Colon (tissue), 2 donors: ENCODE measurements at regions not wholly inside any gene's neighbourhood (a gene's known extent, or its start where the extent isn't known, plus 50 kb on each side); places are given as distances from the start of the nearest gene placed in this dataset.
"Not testable (repeated sequence)": the region's sequence is repeated elsewhere in the genome, so short reads cannot be mapped to it uniquely, and the experiment has no call there.

Source experiments
- FAIRE-seq: peaks from 2 replicates; lab custom pipeline; 2012; peaks lifted over from hg19 to GRCh38; lab: Jason Lieb, UNC
- donor health status: control.
- donor health status: control.

DNA sequence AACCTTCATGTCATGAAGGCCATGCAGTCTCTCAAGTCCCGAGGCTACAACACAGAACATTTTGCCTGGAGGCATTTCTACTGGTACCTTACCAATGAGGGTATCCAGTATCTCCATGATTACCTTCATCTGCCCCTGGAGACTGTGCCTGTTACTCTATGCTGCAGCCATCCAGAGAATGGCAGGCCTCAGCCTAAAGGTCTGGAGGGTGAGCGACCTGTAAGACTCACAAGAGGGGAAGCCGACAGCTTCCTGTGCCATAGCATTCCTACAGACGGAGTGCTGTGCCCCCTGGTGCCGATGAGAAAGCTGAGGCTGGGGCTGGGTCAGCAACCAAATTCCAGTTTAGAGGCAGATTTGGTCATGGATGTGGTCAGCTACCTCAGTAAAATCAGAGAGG, 51.3 kb upstream of the CADPS start:
- no peak for FAIRE-seq

DNA sequence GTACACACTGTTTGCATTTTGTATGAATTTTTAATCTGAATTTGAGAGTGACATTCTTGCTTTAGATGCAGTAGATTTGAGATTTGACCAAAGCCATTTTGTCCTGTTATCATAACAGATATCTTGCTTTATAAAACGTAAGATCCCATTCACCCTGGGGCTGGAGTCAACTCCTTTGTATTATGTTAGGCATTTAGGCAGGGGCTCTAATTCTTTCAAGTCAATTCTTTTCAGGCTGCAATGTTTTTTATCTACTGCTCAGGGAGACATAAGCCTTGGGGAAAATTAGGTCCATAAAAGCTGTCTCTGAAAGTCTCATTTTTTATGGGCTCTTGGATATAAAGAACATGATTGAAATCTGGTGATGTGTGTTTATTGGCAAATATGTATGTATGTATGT, 53.0 kb upstream of the CADPS start:
- no peak for FAIRE-seq

DNA sequence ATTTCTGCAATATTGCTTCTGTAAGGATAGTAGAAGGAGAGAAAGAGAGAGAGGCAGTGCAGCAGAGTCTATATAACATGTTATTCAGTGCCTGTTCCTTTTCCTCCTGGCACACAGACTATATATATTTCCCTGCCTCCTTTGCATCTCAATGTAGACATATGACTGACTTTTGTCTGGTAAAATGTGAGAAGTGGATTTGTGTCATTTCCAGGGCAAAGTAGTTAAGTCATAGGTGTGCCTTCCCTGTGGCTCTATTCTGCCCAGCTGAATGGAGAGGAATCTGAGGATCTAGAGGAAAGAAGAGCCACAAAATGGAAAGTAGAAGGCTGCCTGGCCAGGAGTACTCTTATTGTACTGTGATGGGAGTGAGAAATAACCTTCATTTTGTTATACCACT, 54.6 kb upstream of the CADPS start:
- FAIRE-seq, result no peak

DNA sequence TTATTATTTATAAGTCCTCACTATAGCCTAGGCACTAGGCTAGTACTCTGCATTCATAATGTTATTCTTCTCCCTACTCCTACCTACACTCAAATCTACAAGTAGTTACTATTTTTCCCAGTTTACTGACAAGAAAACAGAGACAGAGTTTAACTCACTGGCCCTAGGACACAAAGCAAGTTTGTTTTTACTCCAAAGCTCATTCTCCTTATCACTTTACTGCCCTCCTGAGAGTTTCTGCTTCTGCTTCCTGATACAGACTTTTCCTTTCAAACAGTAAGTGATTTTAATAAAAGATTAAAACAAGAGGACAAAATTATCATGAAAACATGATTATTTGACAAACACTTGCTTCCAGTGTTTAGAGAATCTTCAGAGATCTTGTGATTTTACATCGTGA, 60.6 kb upstream of the CADPS start:
- peak; percentile 47 for FAIRE-seq

DNA sequence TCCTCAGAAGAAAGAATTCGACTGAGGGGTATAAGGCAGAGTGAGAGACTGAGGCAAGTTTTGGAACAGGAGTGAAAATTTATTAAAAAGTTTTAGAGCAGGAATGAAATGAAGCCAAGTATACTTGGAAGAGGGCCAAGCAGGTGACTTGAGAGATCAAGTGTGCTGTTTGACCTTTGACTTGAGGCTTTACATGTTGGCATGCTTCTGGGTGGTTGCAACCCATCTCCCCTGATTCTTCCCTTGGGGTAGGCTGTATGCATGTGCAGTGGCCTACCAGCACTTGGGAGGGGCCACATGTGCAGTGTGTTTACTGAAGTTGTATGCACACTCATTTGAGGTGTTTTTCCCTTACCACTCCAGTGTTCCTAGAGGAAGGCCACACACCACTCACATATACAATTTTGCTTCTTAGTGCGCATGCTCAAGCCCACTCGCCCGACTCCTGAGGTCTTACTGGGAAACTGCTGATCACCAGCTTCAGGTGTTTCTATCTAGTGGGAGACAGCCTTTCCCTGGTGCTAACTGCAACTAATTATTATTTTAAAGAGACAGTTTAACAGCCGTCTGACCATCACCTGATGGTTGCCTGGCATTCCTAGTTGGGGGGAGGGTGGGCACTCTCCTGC, 61.5 kb upstream of the CADPS start:
- FAIRE-seq, result no peak

DNA sequence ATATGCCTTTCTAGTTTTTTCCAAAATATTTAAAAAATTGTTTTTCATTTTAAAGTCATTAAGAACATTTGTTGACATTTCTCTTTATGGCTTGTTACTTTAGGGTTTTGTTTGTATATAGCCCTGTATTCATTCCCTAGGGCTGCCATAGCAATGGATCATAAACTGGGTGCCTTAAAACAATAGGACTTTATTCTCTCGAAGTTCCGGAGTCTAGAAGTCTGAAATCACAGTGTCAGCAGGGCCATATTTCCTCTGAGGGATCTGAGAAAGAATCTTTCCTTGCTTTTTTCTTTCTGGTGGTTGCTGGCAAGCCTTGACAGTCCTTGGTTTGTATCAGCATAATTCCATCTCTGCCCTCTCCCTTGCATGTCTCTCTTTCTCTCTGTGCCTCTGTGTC, 63.4 kb upstream of the CADPS start:
- peak; percentile 58 for FAIRE-seq

DNA sequence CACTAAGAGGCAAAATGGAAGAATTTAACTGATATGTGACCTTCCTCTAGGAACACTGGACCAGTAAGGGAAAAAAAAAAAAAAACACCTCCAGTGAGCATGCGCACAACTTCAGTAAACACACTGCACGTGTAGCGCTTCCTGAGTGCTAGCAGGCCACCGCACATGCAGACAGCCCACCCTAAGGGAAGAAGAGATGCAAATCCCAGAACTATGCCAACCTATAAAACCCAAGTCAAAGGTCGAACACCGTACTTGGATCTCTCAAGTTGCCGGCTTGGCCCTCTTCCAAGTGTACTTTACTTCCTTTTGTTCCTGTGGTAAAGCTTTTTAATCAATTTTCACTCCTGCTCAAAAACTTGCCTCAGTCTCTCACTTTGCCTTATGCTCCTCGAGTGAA, 64.5 kb upstream of the CADPS start:
- FAIRE-seq, result no peak

DNA sequence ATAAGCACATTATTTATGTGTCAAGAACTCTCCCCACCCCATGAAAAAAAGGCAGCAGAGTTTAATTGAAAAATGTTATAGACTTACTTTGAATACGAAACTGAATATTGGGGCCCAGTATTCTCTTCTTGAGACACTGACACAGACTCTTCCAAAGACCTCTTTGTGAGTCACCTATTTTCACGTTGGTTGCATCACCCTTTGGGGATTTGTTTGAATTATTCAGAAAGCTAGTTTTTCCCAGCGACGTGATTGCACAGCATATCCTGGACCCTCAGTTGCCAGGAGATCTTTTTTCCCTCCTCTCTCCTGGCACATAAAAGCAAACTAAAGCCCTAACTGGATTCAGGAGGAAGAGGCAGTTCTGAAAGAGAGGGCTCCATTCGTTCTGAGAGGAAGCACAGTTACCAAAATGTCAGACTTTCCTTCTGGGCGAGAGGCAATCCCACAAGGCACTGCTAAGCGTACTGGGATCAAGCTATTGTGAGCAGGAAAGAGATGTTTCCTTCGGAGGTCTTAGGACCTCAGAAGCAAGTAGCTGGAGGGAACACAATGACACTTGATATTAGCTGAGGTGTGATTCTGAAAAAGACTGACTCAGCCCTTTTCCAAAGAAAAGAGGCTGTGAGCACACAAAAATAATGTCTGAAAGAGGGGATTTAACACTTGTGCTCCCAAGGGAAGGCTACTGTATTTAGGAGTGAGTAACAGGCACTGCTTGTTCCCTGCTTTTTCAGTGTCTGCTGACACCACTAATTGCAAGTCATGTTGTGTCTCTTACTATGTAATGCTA, 65.8 kb upstream of the CADPS start:
- no peak for FAIRE-seq

DNA sequence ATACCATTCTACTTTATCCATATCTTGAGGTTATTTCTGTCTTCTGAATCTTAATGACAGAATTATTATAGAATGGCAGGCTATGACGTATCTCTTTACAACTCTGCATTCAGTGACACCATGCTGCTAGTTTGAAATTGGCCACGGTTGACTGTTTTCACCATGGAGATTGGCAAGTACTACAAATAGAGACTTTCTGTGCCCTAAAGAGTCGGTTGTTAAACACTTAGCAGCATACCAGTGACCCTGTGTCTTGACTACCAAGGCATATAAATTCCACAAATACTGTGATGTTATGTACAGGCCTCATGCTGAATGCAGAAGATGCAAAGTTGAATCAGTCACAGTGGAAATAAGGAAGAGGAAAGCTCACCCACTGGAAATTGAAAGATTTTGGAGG, 67.0 kb upstream of the CADPS start:
- FAIRE-seq, result no peak

DNA sequence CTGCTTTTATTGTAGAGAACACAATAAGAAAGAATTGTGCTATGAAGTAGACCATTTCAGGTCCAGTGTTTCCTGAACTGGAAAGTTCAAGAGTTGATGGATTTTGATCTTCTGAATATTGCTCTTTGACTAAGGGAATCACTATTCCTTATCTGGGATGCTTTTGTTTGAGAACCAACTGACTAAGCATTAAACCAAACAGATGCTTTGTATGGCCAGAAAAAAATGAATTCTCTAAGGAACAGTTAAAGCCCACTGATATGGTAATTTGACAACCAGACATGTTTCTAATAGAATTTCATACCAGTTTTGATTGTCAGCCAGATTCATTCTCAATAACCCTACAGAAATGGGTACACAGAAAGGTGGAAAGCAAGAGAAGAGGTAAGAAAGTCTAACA, 67.5 kb upstream of the CADPS start:
- no peak for FAIRE-seq

DNA sequence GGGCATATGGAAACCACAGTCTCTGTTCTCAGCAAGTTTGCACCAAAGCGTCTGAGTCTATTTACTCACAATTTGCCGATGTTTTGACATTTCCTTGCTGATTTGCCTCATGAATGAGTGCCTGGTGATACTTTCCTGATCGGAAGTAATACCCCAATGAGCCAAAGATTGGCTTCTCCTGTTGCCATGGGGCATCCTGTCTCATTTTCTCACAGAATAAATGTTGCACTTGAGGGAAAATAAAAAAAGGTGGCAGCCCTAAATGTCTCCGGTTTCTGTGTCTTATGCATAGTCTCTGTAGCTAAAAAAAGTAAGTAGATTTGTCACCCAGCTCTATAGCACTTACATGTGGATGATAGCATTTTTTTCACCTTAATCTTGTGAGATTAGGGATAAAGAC, 73.7 kb upstream of the CADPS start:
- no peak for FAIRE-seq

DNA sequence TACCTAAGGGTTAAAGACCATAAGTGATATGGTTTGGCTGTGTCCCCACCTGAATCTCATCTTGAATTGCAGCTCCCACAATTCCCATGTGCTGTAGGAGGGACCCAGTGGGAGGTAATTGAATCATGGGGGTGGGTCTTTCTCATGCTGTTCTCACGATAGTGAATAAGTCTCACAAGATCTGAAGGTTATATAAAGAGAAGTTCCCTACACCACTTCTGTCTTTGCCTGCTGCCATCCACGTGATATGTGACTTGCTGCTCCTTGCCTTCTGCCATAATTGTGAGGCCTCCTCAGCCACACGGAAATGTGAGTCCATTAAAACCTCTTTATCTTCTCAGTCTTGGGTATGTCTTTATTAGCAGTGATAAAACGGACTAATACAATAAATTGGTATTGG, 75.0 kb upstream of the CADPS start:
- no peak for FAIRE-seq

DNA sequence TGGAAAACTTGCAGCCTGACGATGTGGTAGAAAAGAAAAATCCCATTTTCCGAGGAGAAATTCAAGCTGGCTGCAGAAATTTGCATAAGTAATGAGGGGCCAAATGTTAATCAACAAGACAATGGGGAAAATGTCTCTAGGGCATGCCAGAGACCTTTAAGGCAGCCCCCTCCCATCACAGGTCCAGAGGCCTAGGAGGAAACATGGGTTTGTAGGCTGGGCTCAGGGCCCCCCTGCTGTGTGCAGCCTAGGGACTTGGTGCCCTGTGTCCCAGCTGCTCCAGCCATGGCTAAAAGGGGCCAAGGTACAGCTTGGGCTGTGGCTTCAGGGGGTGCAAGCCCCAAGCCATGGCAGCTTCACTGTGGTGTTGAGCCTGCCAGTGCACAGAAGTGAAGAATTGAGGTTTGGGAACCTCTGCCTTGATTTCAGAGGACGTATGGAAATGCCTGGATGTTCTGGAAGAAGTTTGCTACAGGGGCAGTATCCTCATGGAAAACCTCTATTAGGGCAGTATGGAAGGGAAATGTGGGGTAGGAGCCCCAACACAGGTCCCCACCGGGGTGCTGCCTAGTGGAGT, 75.9 kb upstream of the CADPS start:
- no peak for FAIRE-seq

DNA sequence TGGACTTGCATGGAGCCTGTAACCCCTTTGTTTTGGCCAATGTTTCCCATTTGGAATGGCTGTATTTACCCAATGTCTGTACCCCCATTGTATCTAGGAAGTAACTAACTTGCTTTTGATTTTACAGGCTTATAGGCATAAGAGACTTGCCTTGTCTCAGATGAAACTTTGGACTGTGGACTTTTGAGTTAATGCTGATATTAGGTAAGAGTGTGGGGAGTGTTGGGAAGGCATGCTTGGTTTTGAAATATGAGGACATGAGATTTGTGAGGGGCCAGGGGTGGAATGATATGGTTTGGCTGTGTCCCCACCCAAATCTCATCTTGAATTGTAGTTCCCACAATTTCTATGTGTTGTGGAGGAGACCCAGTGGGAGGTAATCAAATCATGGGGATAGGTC, 76.7 kb upstream of the CADPS start:
- not testable (repeated sequence) for FAIRE-seq

DNA sequence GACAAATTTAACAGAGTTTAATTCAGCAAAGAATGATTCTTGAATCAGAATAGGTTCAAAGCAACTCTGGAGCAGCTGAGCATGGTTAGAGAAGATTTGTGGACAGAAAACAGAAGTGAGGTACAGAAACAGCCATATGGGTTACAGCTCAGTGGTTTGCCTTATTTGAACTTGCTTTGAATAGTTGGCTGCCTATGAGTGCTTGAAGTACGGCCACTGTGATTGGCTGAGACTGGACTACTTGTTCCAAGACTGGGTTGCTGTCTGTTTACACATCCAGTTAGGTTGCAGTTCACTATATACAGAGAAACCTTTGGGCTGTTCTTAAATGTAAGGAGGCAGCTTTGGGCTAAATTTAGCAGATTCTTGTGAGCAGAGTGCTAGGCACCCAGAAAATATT, 79.4 kb upstream of the CADPS start:
- no peak for FAIRE-seq

DNA sequence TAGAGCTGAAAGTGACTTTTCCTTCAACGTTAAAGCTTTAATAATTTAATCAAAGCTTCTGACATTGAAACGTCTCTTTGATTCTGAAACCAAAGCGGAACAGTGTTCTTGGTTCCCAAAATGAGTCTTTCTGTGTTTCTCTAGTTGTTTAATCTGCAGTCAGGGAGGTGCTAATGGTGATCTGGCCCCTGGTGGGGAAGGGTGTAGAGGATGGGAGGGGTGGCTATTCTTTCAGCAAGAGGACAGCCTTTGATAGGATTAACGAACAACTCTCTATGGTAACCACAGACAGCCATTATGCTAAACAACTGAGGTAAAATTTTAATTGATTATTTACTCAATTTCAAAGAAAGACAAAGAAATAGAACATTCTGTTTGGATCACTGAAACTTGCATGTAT, 79.9 kb upstream of the CADPS start:
- FAIRE-seq, result no peak

DNA sequence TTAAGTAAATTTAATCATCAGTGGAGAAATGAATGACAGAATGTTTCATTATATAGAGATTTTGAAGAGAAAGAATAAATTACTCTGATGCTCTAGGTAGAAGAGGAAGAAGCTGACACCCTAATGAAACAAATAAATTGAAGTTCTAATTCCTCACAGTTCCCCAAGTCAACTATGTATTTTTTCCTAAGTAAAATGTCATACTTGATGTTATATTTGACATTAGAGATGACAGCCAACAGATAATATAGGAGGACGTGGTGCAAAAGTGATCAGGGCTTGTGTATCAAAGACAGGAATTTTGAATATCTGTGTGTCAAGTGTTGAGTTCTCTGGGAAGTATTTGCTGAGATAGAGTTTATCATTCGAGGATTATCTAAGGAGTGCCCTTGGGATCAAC, 81.2 kb upstream of the CADPS start:
- FAIRE-seq, result no peak

DNA sequence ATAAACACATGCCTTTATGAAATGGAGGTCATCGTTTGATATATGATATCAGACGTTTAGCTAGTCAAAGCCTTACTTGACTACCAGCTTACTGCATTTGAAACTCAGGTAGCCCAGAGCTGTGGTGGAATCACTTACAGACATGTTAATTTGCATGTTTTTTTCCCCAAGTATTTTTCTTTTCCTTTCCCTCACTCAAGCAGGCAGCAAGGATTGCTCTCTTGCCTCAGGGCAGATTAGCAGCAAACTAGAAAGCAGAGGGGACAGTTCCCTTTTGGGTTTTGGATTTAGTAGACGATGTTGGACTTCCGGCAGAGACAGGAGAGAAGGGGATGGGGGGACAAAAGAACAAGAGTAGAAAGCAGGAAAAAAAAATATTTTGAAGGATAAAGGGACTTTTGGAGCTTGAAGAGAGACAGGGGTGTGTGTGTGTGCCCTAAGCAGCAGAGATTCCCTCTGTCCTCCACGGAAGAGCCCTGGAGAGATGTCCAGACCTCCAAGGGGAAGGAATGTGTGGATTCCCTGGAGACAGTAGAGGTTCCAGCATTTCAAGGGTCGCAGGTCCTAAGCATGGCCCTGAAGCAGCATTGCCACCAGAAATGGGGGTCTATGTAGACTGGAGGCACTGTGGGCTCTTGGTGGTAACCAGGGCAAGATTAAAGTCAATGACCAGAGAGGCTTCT, 86.8 kb upstream of the CADPS start:
- FAIRE-seq, result no peak

DNA sequence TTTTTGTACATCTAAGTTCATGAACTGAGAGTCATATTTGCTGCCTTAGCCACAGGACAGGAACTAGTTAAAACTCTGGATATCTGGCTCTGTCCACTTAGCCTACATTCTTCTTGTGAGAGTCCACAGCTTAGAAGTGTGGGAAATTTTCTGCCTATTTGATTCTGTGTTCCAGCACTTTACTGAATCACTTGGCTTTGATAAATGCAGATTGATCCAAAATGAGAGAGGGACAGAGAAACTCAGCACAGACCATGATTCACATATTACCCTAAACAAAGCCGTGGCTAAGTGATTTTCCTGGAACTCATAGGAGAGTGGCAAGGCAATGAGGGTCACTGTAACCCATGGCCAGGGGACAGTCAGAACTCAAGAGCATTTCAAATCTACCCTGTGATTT, 87.5 kb upstream of the CADPS start:
- FAIRE-seq, result no peak

DNA sequence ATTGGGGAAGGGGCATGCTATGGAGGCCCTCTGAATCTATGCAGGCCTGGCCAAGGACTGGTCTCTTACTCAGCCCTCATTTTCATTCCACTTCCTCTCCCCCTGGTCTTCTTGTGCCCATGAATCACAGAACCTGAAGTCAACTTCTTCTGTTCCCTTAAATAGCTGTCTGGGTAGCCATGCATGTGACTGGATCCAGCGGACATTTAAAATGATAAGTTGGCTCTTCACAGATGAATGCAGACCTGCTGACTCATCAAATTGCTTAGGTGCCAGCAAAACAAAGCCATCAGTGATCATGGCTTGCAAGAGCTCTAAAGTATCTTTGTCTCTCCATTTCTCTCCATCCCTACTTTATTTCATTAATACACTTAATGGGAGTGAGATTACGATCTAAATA, 90.1 kb upstream of the CADPS start:
- FAIRE-seq, result no peak

DNA sequence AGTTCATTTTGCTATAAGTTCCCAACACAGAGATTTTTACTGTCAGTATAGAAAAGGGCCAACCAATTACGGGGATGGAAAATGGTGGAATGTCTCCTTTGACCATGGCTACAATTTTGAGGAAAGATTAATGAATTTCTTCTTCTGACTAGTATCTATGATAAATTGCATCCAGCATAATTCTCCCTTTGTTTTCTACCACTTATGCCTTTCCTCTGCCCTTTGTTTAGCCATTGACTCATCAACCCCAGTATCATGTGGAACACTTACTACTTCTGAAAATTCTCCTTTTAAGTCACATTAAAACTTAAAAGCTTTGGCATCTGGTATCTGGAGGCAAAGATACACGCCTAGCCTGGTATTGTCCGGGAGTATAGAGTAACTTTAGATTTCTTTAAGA, 92.9 kb upstream of the CADPS start:
- no peak for FAIRE-seq

DNA sequence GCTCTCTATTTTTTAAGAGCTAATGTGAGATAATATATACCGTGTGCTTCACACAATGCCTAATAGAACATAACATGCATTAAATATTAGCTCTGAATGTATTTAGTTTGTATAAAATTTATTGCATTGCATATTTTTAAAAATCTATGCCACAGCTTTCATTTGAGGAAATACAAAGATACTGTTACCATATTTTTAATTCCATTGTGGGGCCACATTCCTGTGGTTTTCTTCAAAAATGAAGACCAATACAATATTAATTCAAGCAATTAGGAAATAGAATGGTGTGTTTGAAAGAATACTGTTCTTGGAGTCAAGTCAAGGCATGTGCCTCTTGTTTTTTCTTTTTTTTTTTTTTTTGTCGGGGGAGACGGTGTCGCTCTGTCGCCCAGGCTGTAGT, 95.4 kb upstream of the CADPS start:
- no peak for FAIRE-seq

DNA sequence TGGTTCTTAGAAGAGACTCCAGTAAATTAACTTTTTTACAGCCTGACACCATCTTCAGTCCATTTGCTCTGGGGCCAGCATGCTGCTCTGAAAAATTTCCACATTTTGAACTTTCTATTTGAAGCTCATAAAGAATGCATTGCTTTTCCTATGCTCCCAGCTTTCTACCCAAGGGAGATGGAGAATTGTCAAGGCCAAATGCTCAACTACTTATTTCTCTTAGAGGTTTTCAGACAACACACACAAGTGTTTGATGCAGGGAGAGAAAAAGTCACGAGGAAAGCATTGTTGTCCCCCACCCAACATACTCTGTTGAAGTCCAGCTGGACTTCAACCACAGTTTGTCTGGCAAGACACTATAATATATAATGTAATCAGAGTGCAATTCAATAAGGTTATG, 100.3 kb upstream of the CADPS start:
- FAIRE-seq, result no peak
